ENCODE measurements at regions not wholly inside any gene's neighbourhood (a gene's known extent, or its start where the extent isn't known, plus 50 kb on each side); places are given as distances from the start of the nearest gene placed in this dataset.
"Not testable (repeated sequence)": the region's sequence is repeated elsewhere in the genome, so short reads cannot be mapped to it uniquely, and the experiment has no call there.

DNA sequence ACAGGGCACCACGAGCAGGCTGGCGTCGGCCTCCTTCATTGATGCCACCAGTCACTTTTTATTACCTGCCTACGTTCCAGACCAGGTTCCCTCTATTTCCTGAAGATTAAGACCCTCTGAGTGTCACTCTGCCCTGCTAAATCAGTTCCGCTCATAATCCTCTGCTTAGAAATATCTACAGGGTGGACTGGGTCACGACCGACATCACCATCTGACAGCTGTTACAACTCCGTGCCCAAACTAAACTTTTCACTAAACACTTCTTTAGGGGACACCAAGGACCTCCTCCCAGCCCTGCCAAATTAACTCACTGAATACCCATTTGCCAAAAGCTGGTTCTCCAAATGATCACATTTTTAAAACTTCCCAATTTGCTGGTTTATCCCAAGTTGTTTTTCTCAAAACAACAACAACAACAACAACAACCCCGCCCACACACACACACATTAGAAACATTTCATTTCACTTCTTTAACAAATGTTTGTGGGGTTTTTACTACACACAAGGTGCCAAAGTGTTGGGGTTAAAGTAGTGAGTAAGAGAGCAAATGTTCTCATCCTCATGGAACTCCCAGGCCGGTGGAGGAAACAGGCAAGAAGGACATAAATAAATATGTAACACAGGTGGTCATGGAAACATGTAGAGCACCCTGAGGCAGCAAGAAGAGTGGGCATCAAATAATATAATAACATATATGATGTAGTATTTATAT lies 72.0 kb upstream of the PEG3 start:
- TF ChIP-seq POLR2A (IDR thresholded peaks at IDR 0.05) = no peak
- TF ChIP-seq, protein P1, sequence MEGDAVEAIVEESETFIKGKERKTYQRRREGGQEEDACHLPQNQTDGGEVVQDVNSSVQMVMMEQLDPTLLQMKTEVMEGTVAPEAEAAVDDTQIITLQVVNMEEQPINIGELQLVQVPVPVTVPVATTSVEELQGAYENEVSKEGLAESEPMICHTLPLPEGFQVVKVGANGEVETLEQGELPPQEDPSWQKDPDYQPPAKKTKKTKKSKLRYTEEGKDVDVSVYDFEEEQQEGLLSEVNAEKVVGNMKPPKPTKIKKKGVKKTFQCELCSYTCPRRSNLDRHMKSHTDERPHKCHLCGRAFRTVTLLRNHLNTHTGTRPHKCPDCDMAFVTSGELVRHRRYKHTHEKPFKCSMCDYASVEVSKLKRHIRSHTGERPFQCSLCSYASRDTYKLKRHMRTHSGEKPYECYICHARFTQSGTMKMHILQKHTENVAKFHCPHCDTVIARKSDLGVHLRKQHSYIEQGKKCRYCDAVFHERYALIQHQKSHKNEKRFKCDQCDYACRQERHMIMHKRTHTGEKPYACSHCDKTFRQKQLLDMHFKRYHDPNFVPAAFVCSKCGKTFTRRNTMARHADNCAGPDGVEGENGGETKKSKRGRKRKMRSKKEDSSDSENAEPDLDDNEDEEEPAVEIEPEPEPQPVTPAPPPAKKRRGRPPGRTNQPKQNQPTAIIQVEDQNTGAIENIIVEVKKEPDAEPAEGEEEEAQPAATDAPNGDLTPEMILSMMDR (IDR thresholded peaks at IDR 0.05) = no peak

GRCh38 chr19:56913113-56913455 lies 72.6 kb upstream of the PEG3 start:
- WGBS, 2 donors = 44 to 74% methylated on average over 4 of the region's 4 CpGs
- H3K27ac ChIP-seq; DNase-seq; H3K4me1 ChIP-seq; H3K9me3 ChIP-seq; H3K4me3 ChIP-seq; H3K36me3 ChIP-seq (replicated peaks in 1 of 2; ENCODE audit: insufficient read depth in 1 of 2, low read depth in 2 of 2); ATAC-seq; intact Hi-C loops (cut with DNase I); H3K27me3 ChIP-seq: not testable (repeated sequence)

More for the DNA sequence above, 72.0 kb upstream of the PEG3 start:
- no peaks in the 10 kb centered on the region for H3K36me3 ChIP-seq (replicated peaks in 1 of 2; ENCODE audit: insufficient read depth in 1 of 2, low read depth in 2 of 2)
- no peak for ATAC-seq
- no peaks in the 10 kb centered on the region for H3K27me3 ChIP-seq
- WGBS, 2 donors = 54 to 64% methylated on average over 10 of the region's 10 CpGs
- H3K4me3 ChIP-seq = no peak overlapping the region
- H3K9me3 ChIP-seq = no peaks in the 10 kb centered on the region
- no peak for DNase-seq
- intact Hi-C loops (cut with DNase I) = no loop called here
- H3K4me1 ChIP-seq = no peaks in the 10 kb centered on the region
- H3K27ac ChIP-seq = no peak overlapping the region

DNA sequence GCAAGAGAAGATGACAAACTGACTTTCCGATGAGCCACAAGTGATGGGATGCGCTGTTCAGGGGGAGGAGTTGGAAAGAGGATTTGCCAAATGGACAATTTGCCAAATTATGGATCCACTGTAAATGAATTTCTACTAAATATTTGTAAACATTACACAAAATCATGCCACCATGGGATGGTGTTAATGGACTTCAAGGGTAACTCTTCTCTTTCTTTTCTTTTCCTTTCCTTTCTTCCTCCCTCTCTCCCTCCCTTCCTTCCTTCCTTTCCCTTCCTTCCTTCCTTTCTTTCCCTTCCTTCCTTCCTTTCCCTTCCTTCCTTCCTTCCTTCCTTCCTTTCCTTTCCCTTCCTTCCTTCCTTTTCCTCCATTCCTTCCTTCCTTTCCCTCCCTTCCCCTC lies 76.0 kb upstream of the PEG3 start:
- intact Hi-C loops (cut with DNase I) = no loop called here
- DNase-seq = no peak
- no peak for ATAC-seq
- Histone ChIP-seq H3K4me3 (no peak overlapping the region), H3K27ac (no peak overlapping the region), H3K27me3 (no peaks in the 10 kb centered on the region), H3K4me1 (no peaks in the 10 kb centered on the region), H3K9me3 (no peaks in the 10 kb centered on the region), H3K36me3 (replicated peaks in 1 of 2; ENCODE audit: insufficient read depth in 1 of 2, low read depth in 2 of 2) (no peaks in the 10 kb centered on the region)
- TF ChIP-seq, protein P1 (IDR thresholded peaks at IDR 0.05) = no peak
- no peak for TF ChIP-seq POLR2A (IDR thresholded peaks at IDR 0.05)
- WGBS, 2 donors = 89 to 91% methylated on average over 2 of the region's 2 CpGs

DNA sequence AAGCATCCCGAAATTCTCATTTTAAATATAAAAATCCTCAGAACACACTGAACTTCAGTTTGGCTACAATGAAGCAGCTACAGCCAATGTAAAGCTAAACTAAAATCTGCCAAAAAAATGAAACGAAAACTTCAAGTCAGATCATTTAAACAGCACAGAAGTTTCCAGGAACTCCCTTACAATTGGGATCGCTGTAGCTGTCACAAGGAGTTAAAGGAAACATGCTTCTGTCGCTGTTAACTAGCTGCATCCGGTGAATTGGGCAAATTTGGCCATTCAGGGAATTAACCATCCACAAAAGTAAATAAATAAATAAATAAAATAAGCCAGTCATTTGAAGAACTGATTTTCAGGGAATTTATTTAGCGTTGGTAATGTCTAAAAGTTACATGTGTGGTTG lies 77.0 kb upstream of the PEG3 start:
- ATAC-seq (no peak), DNase-seq (no peak)
- 53 to 58% methylated on average over 6 of the region's 6 CpGs for WGBS, 2 donors
- intact Hi-C loops (cut with DNase I) = no loop called here
- Histone ChIP-seq H3K36me3 (replicated peaks in 1 of 2; ENCODE audit: insufficient read depth in 1 of 2, low read depth in 2 of 2) (no peaks in the 10 kb centered on the region), H3K27ac (no peak overlapping the region), H3K27me3 (no peaks in the 10 kb centered on the region), H3K4me1 (no peaks in the 10 kb centered on the region), H3K4me3 (no peak overlapping the region), H3K9me3 (no peaks in the 10 kb centered on the region)
- TF ChIP-seq, protein P1 (IDR thresholded peaks at IDR 0.05) = no peak
- TF ChIP-seq POLR2A (IDR thresholded peaks at IDR 0.05) = no peak

DNA sequence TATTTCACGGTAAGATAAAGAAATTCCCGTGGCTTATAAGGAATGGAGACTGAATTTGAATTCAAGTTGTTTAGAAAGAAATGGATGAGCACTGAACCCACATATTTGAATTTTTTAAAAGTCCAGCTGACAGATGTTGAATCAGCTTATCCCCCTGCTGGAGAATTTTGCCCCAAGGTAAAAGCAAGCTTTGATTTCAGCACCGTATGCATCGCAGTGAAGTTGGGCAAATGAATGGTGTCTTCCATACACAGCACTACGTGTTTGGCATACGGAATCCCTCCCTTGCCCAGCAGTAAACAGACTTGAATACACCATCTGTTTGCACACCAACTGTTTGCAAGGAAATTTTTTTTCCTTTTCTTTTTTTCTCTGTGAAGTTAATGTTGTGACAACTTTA lies 77.5 kb upstream of the PEG3 start:
- H3K27ac ChIP-seq = no peak overlapping the region
- H3K4me3 ChIP-seq = no peak overlapping the region
- intact Hi-C loops (cut with DNase I) = no loop called here
- no peaks in the 10 kb centered on the region for H3K4me1 ChIP-seq
- TF ChIP-seq POLR2A (IDR thresholded peaks at IDR 0.05) = no peak
- TF ChIP-seq, protein P1 (IDR thresholded peaks at IDR 0.05) = no peak
- H3K9me3 ChIP-seq = no peaks in the 10 kb centered on the region
- DNase-seq = no peak
- WGBS, 2 donors = 26 to 39% methylated on average over 6 of the region's 6 CpGs
- no peaks in the 10 kb centered on the region for H3K36me3 ChIP-seq (replicated peaks in 1 of 2; ENCODE audit: insufficient read depth in 1 of 2, low read depth in 2 of 2)
- H3K27me3 ChIP-seq = no peaks in the 10 kb centered on the region
- no peak for ATAC-seq

Data from body of pancreas (tissue), 4 donors.